GM12878 (cell line): ENCODE measurements at regions not wholly inside any gene's neighbourhood (a gene's known extent, or its start where the extent isn't known, plus 50 kb on each side); places are given as distances from the start of the nearest gene placed in this dataset.
A peak's percentile ranks its signal among the peaks of the same experiment; 100 is the strongest.

Experiments used
- ATAC-seq: fragments of 200-7000 bp; cut with Tn5 transposase; 3 replicates; pipeline ENCODE4 v1.9.1; 2020; ENCODE audit warnings: mild to moderate bottlenecking, moderate library complexity
- BruUV-seq: library from RNA; stranded (reverse); fragments of 400-500 nt; replicated peaks from 2 replicates; lab custom pipeline; 2021; lab: Mats Ljungman, UMichigan
- CTCF ChIA-PET: fragments of 300-600 bp; sonication (Branson Sonifier 250); formaldehyde crosslinking; extraction: SDS; loops from one replicate; lab custom pipeline; 2021; ENCODE audit warnings: inconsistent platforms; lab: Yijun Ruan, JAX
- POLR2A ChIA-PET: fragments of 350-600 bp; formaldehyde crosslinking; extraction: SDS; loops from one replicate; lab custom pipeline; 2021; ENCODE audit warnings: inconsistent platforms; lab: Charles Lee
- RAD21 ChIA-PET: fragments of 300-600 bp; sonication (Branson Sonifier 250); formaldehyde crosslinking; loops from one replicate; lab custom pipeline; 2023; ENCODE audit warnings: antibody characterized with exemption; ENCODE audit not compliant: unreplicated experiment; lab: Charles Lee
- SMC1A ChIA-PET: fragments of 300-600 bp; sonication (Branson Sonifier 250); formaldehyde crosslinking; loops from one replicate; lab custom pipeline; 2023; ENCODE audit not compliant: unreplicated experiment, uncharacterized antibody; lab: Charles Lee
- DNase-seq: peaks from one replicate; pipeline ENCODE4 v3.0.0-alpha.2; 2011; ENCODE audit warnings: low read depth, low spot score
- FAIRE-seq: peaks from 3 replicates; lab custom pipeline; 2011; peaks lifted over from hg19 to GRCh38; lab: Jason Lieb, UNC
- H2AFZ ChIP-seq: 2 replicates; pipeline ENCODE4 v1.6.0; 2011; ENCODE audit warnings: low read depth, low read length, control low read depth; ENCODE audit not compliant: control insufficient read depth
- H3K27ac ChIP-seq: 2 replicates; pipeline ENCODE4 v1.5.1; 2011; ENCODE audit warnings: control low read depth; ENCODE audit not compliant: control insufficient read depth, insufficient read depth
- H3K27me3 ChIP-seq, 2 experiments: replicated peaks in 1 of 2; 2 replicates each; pipeline versions ENCODE4 v1.6.0 to v1.6.1; 2011; ENCODE audit warnings: low read length in 1 of 2; ENCODE audit not compliant: control insufficient read depth in 2 of 2, insufficient read depth in 2 of 2
- H3K36me3 ChIP-seq, 2 experiments: 2 replicates each; pipeline ENCODE4 v1.5.1; 2011; ENCODE audit warnings: low read length in 1 of 2; ENCODE audit not compliant: control insufficient read depth in 2 of 2, insufficient read depth in 2 of 2
- H3K4me1 ChIP-seq: 2 replicates; pipeline ENCODE4 v1.6.1; 2011; ENCODE audit warnings: mild to moderate bottlenecking, low read length, moderate library complexity, mixed read lengths; ENCODE audit not compliant: control insufficient read depth, insufficient read depth
- H3K4me2 ChIP-seq: 2 replicates; pipeline ENCODE4 v1.6.0; 2011; ENCODE audit warnings: control low read depth; ENCODE audit not compliant: control insufficient read depth, insufficient read depth
- H3K4me3 ChIP-seq: fragments of 200-600 bp; sonication (generic); 2 replicates; pipeline ENCODE4 v1.5.1; 2016
- H3K79me2 ChIP-seq: 2 replicates; pipeline ENCODE4 v1.6.0; 2011; ENCODE audit warnings: low read length; ENCODE audit not compliant: control insufficient read depth, insufficient read depth
- H3K9ac ChIP-seq: 2 replicates; pipeline ENCODE4 v1.8.0; 2011; ENCODE audit warnings: low read length, control low read depth, mixed read lengths; ENCODE audit not compliant: control insufficient read depth, insufficient read depth
- H3K9me3 ChIP-seq: replicated peaks from 3 replicates; pipeline ENCODE4 v1.5.1; 2011; ENCODE audit warnings: mild to moderate bottlenecking, low read length; ENCODE audit not compliant: control insufficient read depth, insufficient read depth
- H4K20me1 ChIP-seq: 2 replicates; pipeline ENCODE4 v1.6.0; 2011; ENCODE audit not compliant: control insufficient read depth, insufficient read depth
- BMI1 ChIP-seq: fragments of 450-650 bp; IDR thresholded peaks from 2 replicates; pipeline ENCODE4 v1.6.1; 2016; ENCODE audit warnings: mild to moderate bottlenecking, moderate library complexity, borderline replicate concordance
- LARP7 ChIP-seq: fragments of 450-650 bp; IDR thresholded peaks from 2 replicates; pipeline ENCODE4 v1.6.1; 2017; ENCODE audit warnings: mild to moderate bottlenecking
- MTA2 ChIP-seq: fragments of 450-650 bp; IDR thresholded peaks from 2 replicates; pipeline ENCODE4 v1.6.1; 2016; ENCODE audit warnings: low read depth, mild to moderate bottlenecking, moderate library complexity
- MYC ChIP-seq: IDR thresholded peaks from 2 replicates; pipeline ENCODE4 v1.6.1; 2011; ENCODE audit warnings: mild to moderate bottlenecking, low read length, moderate library complexity, inconsistent platforms; ENCODE audit not compliant: insufficient read depth, insufficient replicate concordance, insufficient read length, severe bottlenecking
- NFYA ChIP-seq: IDR thresholded peaks from 2 replicates; pipeline ENCODE4 v1.6.1; 2011; ENCODE audit warnings: low read depth, mild to moderate bottlenecking, low read length, improper control_type of control experiment, borderline replicate concordance
- NRF1 ChIP-seq: conservative IDR thresholded peaks from 2 replicates; pipeline ENCODE4 v1.6.1; 2011; ENCODE audit warnings: mild to moderate bottlenecking, low read depth, low read length, improper control_type of control experiment
- RB1 ChIP-seq: fragments of 450-650 bp; formaldehyde crosslinking; IDR thresholded peaks from 2 replicates; pipeline ENCODE4 v1.6.1; 2017; ENCODE audit warnings: mild to moderate bottlenecking, borderline replicate concordance
- SP1 ChIP-seq: IDR thresholded peaks from one replicate; pipeline ENCODE4 v1.6.1; 2011; ENCODE audit warnings: low read depth, low read length
- TARDBP ChIP-seq: IDR thresholded peaks from 2 replicates; pipeline ENCODE4 v1.6.1; 2016; ENCODE audit warnings: borderline replicate concordance
- YY1 ChIP-seq: IDR thresholded peaks from 2 replicates; pipeline ENCODE4 v1.6.1; 2011; ENCODE audit warnings: low read depth, mild to moderate bottlenecking, low read length
- ZBTB33 ChIP-seq: fragments of 450-650 bp; IDR thresholded peaks from 2 replicates; pipeline ENCODE4 v1.6.1; 2017; ENCODE audit warnings: mild to moderate bottlenecking
- ZNF622 ChIP-seq: fragments of 450-650 bp; IDR thresholded peaks from 2 replicates; pipeline ENCODE4 v1.6.1; 2017; ENCODE audit warnings: mild to moderate bottlenecking, inconsistent platforms
- ZSCAN29 ChIP-seq: fragments of 450-650 bp; IDR thresholded peaks from 2 replicates; pipeline ENCODE4 v1.6.1; 2017; ENCODE audit warnings: mild to moderate bottlenecking, moderate library complexity
- WGBS: methylation state at CpG from one replicate; pipeline ENCODE4 v1.1.6; 2016; ENCODE audit warnings: low lambda C conversion rate; ENCODE audit not compliant: insufficient replicate concordance, insufficient coverage; ENCODE audit errors: missing lambda C conversion rate; 5-methylcytosine and 5-hydroxymethylcytosine counted together
- in situ Hi-C: fragments of 300-500 bp; cut with MboI; formaldehyde crosslinking; loops from 9 replicates; pipeline ENCODE4 v1.14.3; 2018; ENCODE audit warnings: mixed read lengths
- intact Hi-C: fragments of 100-400 bp; cut with micrococcal nuclease; formaldehyde crosslinking; loops from one replicate; pipeline ENCODE4 v1.14.2; 2022; ENCODE audit not compliant: unreplicated experiment
- TF ChIP-seq, protein P1 (sequence below): IDR thresholded peaks from 2 replicates; pipeline ENCODE4 v1.6.1; 2012; ENCODE audit warnings: low read depth, low read length, improper control_type of control experiment
- TF ChIP-seq, protein P2 (sequence below): fragments of 450-650 bp; IDR thresholded peaks from 2 replicates; pipeline ENCODE4 v1.6.1; 2014; ENCODE audit warnings: mild to moderate bottlenecking

GRCh38 chr18:11237066-11237465 lies 87.7 kb upstream of the PIEZO2 start:
- H4K20me1 ChIP-seq: no peaks in the 10 kb centered on the region
- ChIA-PET POLR2A (no interaction called here), RAD21 (no interaction called here), SMC1A (no interaction called here), CTCF (interaction anchor here (1.4 kb wide), 1 partner anchor 283 kb away, joined by 4 read pairs; no protein-coding TSS in a partner anchor)
- in situ Hi-C loops: no loop called here
- TF ChIP-seq, protein P1, sequence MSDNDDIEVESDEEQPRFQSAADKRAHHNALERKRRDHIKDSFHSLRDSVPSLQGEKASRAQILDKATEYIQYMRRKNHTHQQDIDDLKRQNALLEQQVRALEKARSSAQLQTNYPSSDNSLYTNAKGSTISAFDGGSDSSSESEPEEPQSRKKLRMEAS: no peak
- TF ChIP-seq SP1 (no peak), MYC (no peak), LARP7 (no peak), BMI1 (no peak), ZSCAN29 (no peak), MTA2 (no peak), NFYA (no peak)
- FAIRE-seq: no peak
- H3K36me3 ChIP-seq: no peaks in the 10 kb centered on the region
- H2AFZ ChIP-seq: no peak overlapping the region
- peak; percentile 83 for ATAC-seq
- H3K27ac ChIP-seq: no peak overlapping the region
- H3K9me3 ChIP-seq: no peaks in the 10 kb centered on the region; the same call in 2 of the 3 replicates
- no peak overlapping the region for H3K4me3 ChIP-seq
- H3K79me2 ChIP-seq: no peaks in the 10 kb centered on the region
- no peak overlapping the region for H3K4me2 ChIP-seq
- BruUV-seq: no TSS peak
- no peak for DNase-seq
- peaks cover 0 to 3% of the 10 kb centered on the region in 2 experiments; a peak in 1 of 4 replicates for H3K27me3 ChIP-seq
- H3K4me1 ChIP-seq: no peaks in the 10 kb centered on the region; the same call in 1 of the 2 replicates
- no peak overlapping the region for H3K9ac ChIP-seq
- intact Hi-C loops: no loop called here
- WGBS: 0% methylated on average over 1 of the region's 1 CpG

DNA sequence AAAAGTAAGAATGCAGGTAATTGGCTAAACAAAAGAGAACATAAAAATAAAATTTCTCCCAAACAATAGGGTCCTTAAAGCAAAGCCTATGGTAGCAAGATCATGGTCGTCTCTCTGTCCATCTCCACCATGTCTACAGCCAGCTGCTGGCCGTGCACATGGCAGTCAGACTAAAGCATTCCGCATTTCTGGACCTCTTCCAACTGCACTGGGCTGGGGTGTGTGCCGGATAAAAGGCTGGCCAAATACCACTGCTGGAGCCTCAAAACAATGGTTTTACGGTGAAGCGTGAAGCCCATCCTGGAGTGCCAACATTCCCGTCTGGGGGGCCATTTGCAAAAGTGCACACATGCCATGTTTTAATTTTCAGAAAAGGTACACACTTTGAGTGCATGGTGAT lies 74.8 kb upstream of the PIEZO2 start:
- SMC1A ChIA-PET: interaction anchor here (1.4 kb wide), 1 partner anchor 17 kb away, joined by 3 read pairs; no protein-coding TSS in a partner anchor
- Histone ChIP-seq H3K79me2 (no peaks in the 10 kb centered on the region), H3K4me2 (no peak overlapping the region), H3K27me3 (peaks cover 0 to 5% of the 10 kb centered on the region in 2 experiments; a peak in 1 of 4 replicates), H4K20me1 (no peaks in the 10 kb centered on the region), H3K4me3 (no peak overlapping the region), H3K4me1 (no peaks in the 10 kb centered on the region), H3K36me3 (no peaks in the 10 kb centered on the region), H2AFZ (no peak overlapping the region), H3K9ac (no peak overlapping the region), H3K27ac (no peak overlapping the region), H3K9me3 (no peaks in the 10 kb centered on the region)
- CTCF ChIA-PET: no interaction called here
- 41% methylated on average over 7 of the region's 7 CpGs for WGBS
- DNase-seq (no peak), ATAC-seq (no peak), FAIRE-seq (no peak)
- in situ Hi-C loops: no loop called here
- BruUV-seq: no TSS peak
- RAD21 ChIA-PET: no interaction called here
- intact Hi-C loops: no loop called here
- POLR2A ChIA-PET: no interaction called here
- no peak for TF ChIP-seq ZBTB33
- TF ChIP-seq TARDBP: no peak
- TF ChIP-seq NRF1: no peak
- no peak for TF ChIP-seq RB1
- TF ChIP-seq YY1: no peak
- no peak for TF ChIP-seq ZNF622
- TF ChIP-seq, protein P2, sequence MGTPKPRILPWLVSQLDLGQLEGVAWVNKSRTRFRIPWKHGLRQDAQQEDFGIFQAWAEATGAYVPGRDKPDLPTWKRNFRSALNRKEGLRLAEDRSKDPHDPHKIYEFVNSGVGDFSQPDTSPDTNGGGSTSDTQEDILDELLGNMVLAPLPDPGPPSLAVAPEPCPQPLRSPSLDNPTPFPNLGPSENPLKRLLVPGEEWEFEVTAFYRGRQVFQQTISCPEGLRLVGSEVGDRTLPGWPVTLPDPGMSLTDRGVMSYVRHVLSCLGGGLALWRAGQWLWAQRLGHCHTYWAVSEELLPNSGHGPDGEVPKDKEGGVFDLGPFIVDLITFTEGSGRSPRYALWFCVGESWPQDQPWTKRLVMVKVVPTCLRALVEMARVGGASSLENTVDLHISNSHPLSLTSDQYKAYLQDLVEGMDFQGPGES: no peak
